OCI-M2 (cell line): ENCODE measurements at regions not wholly inside any gene's neighbourhood (a gene's known extent, or its start where the extent isn't known, plus 50 kb on each side); places are given as distances from the start of the nearest gene placed in this dataset.

Experiments used
- DNase-seq: peaks from one replicate; lab custom pipeline; 2025; ENCODE audit not compliant: unreplicated experiment; lab: John Stamatoyannopoulos, UW

DNA sequence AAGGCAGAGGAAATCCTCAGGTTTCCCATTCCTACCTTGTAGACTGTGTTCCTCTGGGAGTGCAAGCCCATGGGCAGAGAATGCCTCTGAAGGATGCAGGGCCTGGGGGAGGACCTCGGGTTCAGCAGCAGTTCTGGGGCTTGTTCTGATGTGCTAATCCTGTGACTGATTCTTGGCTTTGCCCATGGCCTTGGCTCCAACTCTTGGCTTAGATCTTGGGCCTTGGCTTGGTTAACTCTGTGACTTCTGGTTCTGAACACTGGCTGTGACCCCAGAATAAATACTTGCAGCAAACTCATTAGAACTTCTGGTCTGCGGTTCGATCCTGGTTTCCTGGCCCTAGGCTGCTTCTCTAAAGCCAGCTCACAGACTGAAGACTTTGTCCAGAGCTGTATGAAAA lies 366.9 kb upstream of the ZEB2 start:
- no peak for DNase-seq

DNA sequence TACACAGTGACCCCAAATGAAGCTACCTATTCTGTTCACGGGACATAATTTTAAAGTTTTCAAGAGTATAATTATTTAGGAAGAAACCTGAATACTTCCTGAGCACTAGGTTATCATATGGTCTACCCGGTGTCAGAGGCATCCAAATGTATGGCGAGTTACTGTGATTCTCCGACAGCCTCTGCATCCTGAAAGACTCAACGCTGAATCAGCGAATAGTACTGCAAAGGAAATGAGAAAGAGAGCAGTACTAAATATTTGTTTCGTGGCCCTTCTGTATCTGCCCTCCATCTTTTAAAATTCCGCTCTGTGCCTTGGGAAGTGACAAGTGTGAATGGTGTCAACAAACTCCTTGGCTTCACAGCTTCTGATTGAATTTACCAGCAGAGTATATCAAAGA lies 358.0 kb upstream of the ZEB2 start:
- DNase-seq: no peak

GRCh38 chr2:144876013-144876412 lies 356.1 kb upstream of the ZEB2 start:
- no peak for DNase-seq

- no peak for DNase-seq
Observed at GRCh38 chr2:144875290-144875969, 355.5 kb upstream of the ZEB2 start.

- no peak for DNase-seq
Observed at GRCh38 chr2:144865670-144866069, 345.8 kb upstream of the ZEB2 start.

- DNase-seq: no peak
Observed at GRCh38 chr2:144859716-144860115, 339.8 kb upstream of the ZEB2 start.

- no peak for DNase-seq
Observed at GRCh38 chr2:144858211-144858610, 338.3 kb upstream of the ZEB2 start.

GRCh38 chr2:144854596-144854995 lies 334.7 kb upstream of the ZEB2 start:
- no peak for DNase-seq

DNA sequence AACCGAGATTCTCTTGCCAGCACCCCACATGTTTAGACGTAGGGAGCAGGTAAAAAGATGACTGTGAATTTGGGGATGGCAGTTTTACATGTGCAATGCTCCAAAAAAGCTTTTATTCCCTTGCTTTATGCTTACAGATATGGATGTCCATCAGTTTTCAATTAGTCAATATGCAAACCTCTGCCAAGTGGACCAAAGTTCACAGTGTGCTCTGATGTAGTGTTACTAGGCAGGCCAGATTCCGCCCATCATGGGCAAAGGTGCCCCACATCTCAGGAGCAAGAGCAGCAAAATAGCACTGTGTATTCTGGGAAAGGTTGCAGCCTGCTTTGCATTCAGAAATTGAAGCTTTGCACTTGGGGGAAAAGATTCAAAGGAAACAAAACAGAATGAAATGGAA lies 329.7 kb upstream of the ZEB2 start:
- no peak for DNase-seq

- peak; percentile 43 for DNase-seq
Observed at GRCh38 chr2:144848423-144848822, 328.5 kb upstream of the ZEB2 start.

GRCh38 chr2:144847347-144848080 lies 327.6 kb upstream of the ZEB2 start:
- DNase-seq: no peak

DNA sequence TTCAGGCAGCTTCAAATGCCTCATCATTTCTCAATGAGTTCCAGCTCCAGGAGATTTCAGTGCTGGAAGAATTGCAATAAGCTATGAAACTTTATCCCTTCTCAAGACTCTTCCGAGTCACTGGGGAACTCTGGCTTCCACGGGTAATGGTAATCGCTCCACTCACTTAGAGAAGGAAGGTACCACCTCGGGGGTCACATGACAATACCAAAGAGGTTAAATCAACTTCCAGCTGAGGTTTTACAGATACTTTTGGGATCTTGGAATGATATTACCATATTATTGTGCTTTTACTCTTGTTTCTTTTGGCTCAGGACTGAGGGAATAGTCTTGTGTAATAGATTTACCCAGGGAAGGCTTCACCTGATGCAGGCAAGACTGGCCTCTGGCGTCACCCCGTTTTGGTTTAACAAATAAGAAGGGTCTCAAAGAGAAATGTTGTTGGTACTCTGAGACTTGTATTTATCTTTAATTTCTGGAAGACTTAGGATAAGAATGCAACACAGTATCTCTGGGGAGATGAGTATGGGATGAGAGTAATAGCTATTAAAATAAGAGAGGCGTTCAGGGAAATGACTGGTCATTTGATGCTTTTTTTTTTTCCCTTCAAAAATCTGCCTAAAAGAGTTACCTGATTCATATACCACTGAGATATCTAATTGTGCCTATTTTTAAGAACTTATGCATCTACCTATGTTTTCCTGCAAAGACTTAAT lies 316.9 kb upstream of the ZEB2 start:
- DNase-seq: no peak

- no peak for DNase-seq
Observed at GRCh38 chr2:144835634-144836350, 315.9 kb upstream of the ZEB2 start.

GRCh38 chr2:144834998-144835633 lies 315.2 kb upstream of the ZEB2 start:
- no peak for DNase-seq

DNA sequence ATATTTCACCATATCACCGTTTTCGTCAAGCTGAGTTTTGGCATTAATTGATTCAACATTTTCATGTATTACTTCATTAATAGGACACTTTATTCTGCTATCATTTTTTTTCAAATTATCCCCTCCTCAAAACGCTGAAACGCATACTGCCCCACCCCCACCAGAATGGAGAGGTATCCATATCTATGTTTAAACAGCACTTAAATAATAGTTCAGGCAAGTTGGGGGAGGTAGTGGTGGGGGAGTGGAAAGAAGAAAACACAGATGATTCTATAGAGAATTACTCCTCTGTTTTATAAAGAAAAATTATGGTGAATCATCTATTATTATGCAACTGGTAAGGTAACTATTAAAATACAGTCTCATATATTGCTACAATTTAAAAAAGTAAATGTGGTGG lies 314.4 kb upstream of the ZEB2 start:
- DNase-seq: no peak

GRCh38 chr2:144833075-144833637 lies 313.2 kb upstream of the ZEB2 start:
- no peak for DNase-seq

DNA sequence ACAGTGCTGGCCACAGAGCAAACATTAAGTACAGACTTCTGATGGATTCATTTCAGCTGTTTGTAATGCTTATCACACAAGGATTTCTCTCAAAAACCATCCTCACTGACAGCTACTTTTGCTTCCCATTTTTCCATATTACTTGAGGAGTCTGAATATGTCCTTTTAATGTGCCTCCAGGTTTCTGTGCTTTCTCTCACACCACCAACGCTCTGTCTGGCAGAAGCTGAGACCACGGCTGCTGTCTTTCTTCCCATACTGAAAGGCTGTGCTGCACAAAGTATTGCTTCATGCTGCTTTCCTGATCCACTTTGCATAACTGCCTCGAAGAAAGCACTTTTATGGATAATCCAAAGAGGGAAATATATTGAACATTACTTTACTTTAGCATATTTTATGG lies 312.1 kb upstream of the ZEB2 start:
- no peak for DNase-seq

DNA sequence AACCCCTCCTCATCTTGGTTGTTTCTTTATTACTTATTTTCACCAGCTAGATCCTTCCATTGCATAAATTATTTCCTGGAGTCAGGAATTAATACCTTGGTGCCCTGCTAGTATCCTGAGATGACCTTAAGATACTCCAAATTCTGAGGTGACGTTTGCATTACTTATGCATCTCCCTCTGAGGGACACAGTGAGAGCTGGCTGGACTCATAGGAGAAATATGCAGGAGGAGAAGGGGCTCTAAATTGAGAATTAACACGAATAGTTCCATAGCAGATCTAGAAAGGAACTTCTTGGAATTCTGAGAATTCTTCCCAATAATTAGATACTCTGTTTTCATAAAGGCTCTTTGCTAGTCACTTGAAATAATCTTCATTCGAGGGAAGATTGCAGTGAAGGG lies 310.6 kb upstream of the ZEB2 start:
- no peak for DNase-seq

GRCh38 chr2:144827404-144827803 lies 307.5 kb upstream of the ZEB2 start:
- DNase-seq: no peak

GRCh38 chr2:144826105-144826504 lies 306.2 kb upstream of the ZEB2 start:
- no peak for DNase-seq
